Psoas muscle (tissue), 7 donors: ENCODE measurements at regions not wholly inside any gene's neighbourhood (a gene's known extent, or its start where the extent isn't known, plus 50 kb on each side); places are given as distances from the start of the nearest gene placed in this dataset.

Experiments
- ATAC-seq, 4 donors: fragments of 200-7000 bp; cut with Tn5 transposase; one replicate each; pipeline ENCODE4 v1.9.1; 2020; ENCODE audit warnings: moderate library complexity in 3 of 4, mild to moderate bottlenecking in 2 of 4
- DNase-seq, 2 donors: peaks; one replicate each; pipeline ENCODE4 v3.0.0-alpha.2; 2020
- H3K27ac ChIP-seq: fragments of 200-600 bp; one replicate; pipeline ENCODE4 v1.8.0; 2022
- H3K27me3 ChIP-seq, 3 donors: fragments of 200-600 bp in 1 of 3; one replicate each; pipeline versions ENCODE4 v1.6.1 to v1.8.0; 2013 to 2022; ENCODE audit warnings: low read length in 2 of 3, mild to moderate bottlenecking in 2 of 3, moderate library complexity in 1 of 3; ENCODE audit not compliant: insufficient read depth in 3 of 3
- H3K36me3 ChIP-seq, 2 donors: fragments of 200-600 bp in 1 of 2; one replicate each; pipeline versions ENCODE4 v1.6.1 to v1.8.0; 2013 to 2022; ENCODE audit warnings: low read depth in 1 of 2, mild to moderate bottlenecking in 1 of 2, moderate library complexity in 1 of 2; ENCODE audit not compliant: insufficient read depth in 1 of 2
- H3K4me1 ChIP-seq: fragments of 200-600 bp; one replicate; pipeline ENCODE4 v1.8.0; 2022
- H3K4me3 ChIP-seq: fragments of 200-600 bp; one replicate; pipeline ENCODE4 v1.8.0; 2022; ENCODE audit warnings: mild to moderate bottlenecking
- H3K9me3 ChIP-seq: fragments of 200-600 bp; one replicate; pipeline ENCODE4 v1.8.0; 2022
- WGBS, 3 donors: extraction: QIAGEN DNeasy Blood & Tissue Kit; methylation state at CpG; one replicate each; pipeline versions ENCODE4 v1.1.6 to v1.1.7; 2013; 5-methylcytosine and 5-hydroxymethylcytosine counted together
- intact Hi-C, 2 donors: fragments of 100-400 bp; cut with DNase I; formaldehyde crosslinking; loops; one replicate each; pipeline versions ENCODE4 v1.11.0 to v1.14.2; 2022
- TF ChIP-seq, protein P1 (sequence below): fragments of 200-600 bp; IDR thresholded peaks from one replicate; pipeline ENCODE4 v1.8.0; 2022; ENCODE audit warnings: antibody characterized with exemption
- donor health status: healthy with polysubstance abuse.
- donor health status: DM: no; HTN: no; CAD: no; lungs with moderate emphysema.
- donor health status: Bipolar disorder and iron deficiency.
- donor health status: healthy.
- donor health status: DM: yes; HTN: yes; CAD: no.
- donor health status: DM: no; HTN: no; CAD: no.
- donor health status: DM: yes; HTN: yes; CAD: no.

DNA sequence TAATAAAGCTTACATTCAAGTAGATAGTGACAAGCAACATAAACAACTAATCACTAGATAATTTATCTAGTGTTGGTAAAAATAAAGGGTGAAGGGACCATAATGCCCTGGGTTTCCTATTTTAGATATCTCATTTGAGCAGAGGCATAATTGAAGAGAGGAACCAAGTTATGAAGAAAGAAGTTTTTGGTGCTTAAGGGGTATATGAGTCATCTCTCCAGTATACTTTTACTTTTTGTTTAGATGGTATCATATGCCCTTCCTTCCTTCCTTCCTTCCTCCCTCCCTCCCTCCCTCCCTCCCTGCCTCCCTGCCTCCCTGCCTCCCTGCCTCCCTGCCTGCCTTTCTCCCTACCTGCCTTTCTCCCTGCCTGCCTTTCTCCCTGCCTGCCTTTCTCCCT, 1053.5 kb upstream of the CELF4 start:
- TF ChIP-seq, protein P1, sequence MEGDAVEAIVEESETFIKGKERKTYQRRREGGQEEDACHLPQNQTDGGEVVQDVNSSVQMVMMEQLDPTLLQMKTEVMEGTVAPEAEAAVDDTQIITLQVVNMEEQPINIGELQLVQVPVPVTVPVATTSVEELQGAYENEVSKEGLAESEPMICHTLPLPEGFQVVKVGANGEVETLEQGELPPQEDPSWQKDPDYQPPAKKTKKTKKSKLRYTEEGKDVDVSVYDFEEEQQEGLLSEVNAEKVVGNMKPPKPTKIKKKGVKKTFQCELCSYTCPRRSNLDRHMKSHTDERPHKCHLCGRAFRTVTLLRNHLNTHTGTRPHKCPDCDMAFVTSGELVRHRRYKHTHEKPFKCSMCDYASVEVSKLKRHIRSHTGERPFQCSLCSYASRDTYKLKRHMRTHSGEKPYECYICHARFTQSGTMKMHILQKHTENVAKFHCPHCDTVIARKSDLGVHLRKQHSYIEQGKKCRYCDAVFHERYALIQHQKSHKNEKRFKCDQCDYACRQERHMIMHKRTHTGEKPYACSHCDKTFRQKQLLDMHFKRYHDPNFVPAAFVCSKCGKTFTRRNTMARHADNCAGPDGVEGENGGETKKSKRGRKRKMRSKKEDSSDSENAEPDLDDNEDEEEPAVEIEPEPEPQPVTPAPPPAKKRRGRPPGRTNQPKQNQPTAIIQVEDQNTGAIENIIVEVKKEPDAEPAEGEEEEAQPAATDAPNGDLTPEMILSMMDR, result no peak
- DNase-seq (no peak), ATAC-seq (no peak)
- H3K4me1 ChIP-seq, result no peaks in the 10 kb centered on the region
- intact Hi-C loops, result no loop called here
- H3K27me3 ChIP-seq, result no peaks in the 10 kb centered on the region
- H3K36me3 ChIP-seq, result no peaks in the 10 kb centered on the region
- H3K27ac ChIP-seq, result no peak overlapping the region
- H3K9me3 ChIP-seq, result no peaks in the 10 kb centered on the region
- no peak overlapping the region for H3K4me3 ChIP-seq

DNA sequence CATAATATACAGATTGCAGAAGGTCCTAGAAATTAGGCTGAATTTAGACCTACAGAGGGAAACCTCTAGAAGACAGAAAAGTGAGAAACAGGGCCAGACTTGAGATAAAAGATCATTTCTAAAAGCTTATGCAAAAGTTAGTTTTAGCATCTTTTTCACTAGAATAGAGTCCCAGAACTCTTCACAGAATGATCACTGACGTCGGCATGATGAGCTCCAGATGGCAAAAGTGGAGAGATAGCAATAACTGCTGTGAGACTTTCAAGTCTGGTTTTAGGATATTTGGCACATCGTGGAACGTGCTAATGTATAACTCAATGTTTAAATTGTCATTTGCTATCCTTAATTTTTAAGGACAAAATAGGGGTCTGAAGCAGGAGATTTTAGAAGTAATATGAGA, 1050.7 kb upstream of the CELF4 start:
- ATAC-seq (no peak), DNase-seq (no peak)
- Histone ChIP-seq H3K4me3 (no peak overlapping the region), H3K27me3 (no peaks in the 10 kb centered on the region), H3K27ac (no peak overlapping the region), H3K9me3 (no peaks in the 10 kb centered on the region), H3K36me3 (no peaks in the 10 kb centered on the region), H3K4me1 (no peaks in the 10 kb centered on the region)
- TF ChIP-seq, protein P1, result no peak
- 79 to 84% (median 81%) methylated on average over 4 of the region's 4 CpGs for WGBS, 3 donors
- intact Hi-C loops, result no loop called here

DNA sequence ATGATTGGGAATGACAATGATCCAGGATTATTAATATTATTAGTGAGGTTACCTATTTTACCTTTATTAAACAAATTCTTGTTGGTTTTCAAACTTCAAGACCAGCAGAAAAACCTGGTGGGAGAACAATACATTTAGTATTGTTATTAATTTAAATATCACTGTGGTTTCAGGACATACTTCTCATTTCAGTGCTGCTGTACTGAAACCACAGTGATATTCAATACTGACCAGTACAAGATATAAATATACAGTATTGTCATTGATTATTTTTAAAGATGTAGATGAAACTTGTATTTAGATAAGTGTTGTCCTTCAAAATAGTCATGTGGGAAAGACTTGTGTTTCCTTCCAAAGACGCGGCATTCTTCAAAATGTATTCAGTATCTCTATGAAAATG, 1047.3 kb upstream of the CELF4 start:
- no peak overlapping the region for H3K4me3 ChIP-seq
- intact Hi-C loops, result no loop called here
- no peaks in the 10 kb centered on the region for H3K36me3 ChIP-seq
- DNase-seq, result no peak
- no peaks in the 10 kb centered on the region for H3K9me3 ChIP-seq
- TF ChIP-seq, protein P1, result no peak
- H3K27ac ChIP-seq, result no peak overlapping the region
- no peaks in the 10 kb centered on the region for H3K4me1 ChIP-seq
- WGBS, 3 donors, result 89 to 97% (median 91%) methylated on average over 2 of the region's 2 CpGs
- ATAC-seq, result no peak
- no peaks in the 10 kb centered on the region for H3K27me3 ChIP-seq

DNA sequence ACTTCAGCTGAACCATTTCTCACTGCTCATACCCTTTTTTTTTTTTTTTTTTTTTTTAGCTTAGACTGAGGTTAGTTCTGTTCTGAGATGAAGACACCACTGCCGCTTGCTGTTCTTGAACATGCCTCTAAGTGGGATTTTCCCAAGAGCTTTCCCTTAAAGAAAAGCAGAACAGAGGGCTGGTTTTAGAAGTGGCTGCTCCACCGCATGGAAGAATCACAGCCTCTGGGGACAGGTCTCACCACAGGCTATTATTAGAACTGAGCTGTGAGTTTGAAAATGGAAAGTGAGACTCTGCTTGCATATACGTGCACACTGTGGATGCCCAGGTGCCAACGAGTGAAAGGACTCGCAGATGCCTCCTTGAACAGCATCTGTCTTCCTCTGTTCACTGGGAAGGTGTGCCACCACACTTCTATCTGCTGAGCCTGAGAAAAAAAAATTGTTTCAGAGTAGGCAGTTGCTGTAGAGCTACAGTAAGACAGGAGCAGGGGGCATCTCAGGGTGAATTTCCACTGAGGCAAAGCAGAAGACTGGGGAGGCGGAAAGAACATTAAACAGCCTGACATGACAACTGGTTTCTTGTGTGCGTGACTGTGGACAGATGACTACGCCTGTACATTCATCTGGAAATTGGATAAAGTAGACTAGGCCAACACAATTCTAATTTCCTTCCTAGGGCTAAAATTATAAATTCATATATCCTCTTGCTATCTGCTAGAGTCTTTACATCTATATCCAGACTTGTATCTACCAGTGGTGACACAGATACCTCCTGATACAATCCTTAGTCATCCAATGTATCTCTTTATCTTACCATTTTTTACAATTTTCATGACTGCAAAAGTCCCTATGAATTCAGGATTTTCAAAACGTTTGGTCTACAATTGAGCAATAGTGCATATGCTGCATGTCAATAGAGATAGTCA, 1045.7 kb upstream of the CELF4 start:
- intact Hi-C loops, result no loop called here
- H3K4me1 ChIP-seq, result no peaks in the 10 kb centered on the region
- no peaks in the 10 kb centered on the region for H3K27me3 ChIP-seq
- no peaks in the 10 kb centered on the region for H3K36me3 ChIP-seq
- H3K27ac ChIP-seq, result no peak overlapping the region
- DNase-seq, result no peak
- no peak overlapping the region for H3K4me3 ChIP-seq
- TF ChIP-seq, protein P1, result no peak
- WGBS, 3 donors, result 72 to 81% (median 75%) methylated on average over 9 of the region's 9 CpGs
- ATAC-seq, result peak in 1 of 4 donors; percentile 67
- no peaks in the 10 kb centered on the region for H3K9me3 ChIP-seq

DNA sequence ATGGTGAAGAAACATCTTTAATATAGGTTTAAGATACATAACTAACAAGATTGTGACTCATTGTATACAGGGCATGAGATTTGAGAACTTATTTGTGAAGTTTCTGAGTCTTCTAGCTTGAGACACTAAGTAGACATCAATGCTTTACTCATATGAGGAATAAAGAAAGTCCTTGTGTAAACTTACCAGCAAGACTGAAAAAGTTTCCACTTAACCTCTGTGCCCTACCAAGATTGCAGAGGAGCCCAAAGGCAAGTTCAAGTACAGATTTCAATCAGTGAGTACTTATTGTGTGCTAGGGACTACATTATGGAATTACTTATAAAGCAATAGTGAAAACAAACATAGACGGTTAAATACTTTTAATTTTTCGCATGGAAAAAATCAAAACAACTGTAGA, 1041.2 kb upstream of the CELF4 start:
- no peak overlapping the region for H3K4me3 ChIP-seq
- no peaks in the 10 kb centered on the region for H3K9me3 ChIP-seq
- H3K27ac ChIP-seq, result no peak overlapping the region
- no peaks in the 10 kb centered on the region for H3K36me3 ChIP-seq
- H3K4me1 ChIP-seq, result no peaks in the 10 kb centered on the region
- intact Hi-C loops, result no loop called here
- no peak for DNase-seq
- TF ChIP-seq, protein P1, result no peak
- H3K27me3 ChIP-seq, result no peaks in the 10 kb centered on the region
- WGBS, 3 donors, result 86% methylated on average over 2 of the region's 2 CpGs
- no peak for ATAC-seq
